ENCODE measurements at regions not wholly inside any gene's neighbourhood (a gene's known extent, or its start where the extent isn't known, plus 50 kb on each side); places are given as distances from the start of the nearest gene placed in this dataset.

- DNase-seq (ENCODE audit: low read depth, low spot score): no peak
These were observed 310.9 kb upstream of the ZNF32 start for GRCh38 chr10:43959364-43960134.

GRCh38 chr10:43958964-43959363 is 310.3 kb upstream of the ZNF32 start:
- DNase-seq (ENCODE audit: low read depth, low spot score): no peak

GRCh38 chr10:43958071-43958432 is 309.4 kb upstream of the ZNF32 start:
- no peak for DNase-seq (ENCODE audit: low read depth, low spot score)

- no peak for DNase-seq (ENCODE audit: low read depth, low spot score)
These were observed 308.8 kb upstream of the ZNF32 start for GRCh38 chr10:43957267-43958070.

GRCh38 chr10:43955978-43956377 is 307.3 kb upstream of the ZNF32 start:
- DNase-seq (ENCODE audit: low read depth, low spot score): no peak

GRCh38 chr10:43955002-43955596 is 306.4 kb upstream of the ZNF32 start:
- DNase-seq (ENCODE audit: low read depth, low spot score): no peak

GRCh38 chr10:43953672-43954071 is 305.0 kb upstream of the ZNF32 start:
- no peak for DNase-seq (ENCODE audit: low read depth, low spot score)

GRCh38 chr10:43952760-43953159 is 304.1 kb upstream of the ZNF32 start:
- DNase-seq (ENCODE audit: low read depth, low spot score): no peak

- no peak for DNase-seq (ENCODE audit: low read depth, low spot score)
These were observed 300.7 kb upstream of the ZNF32 start for GRCh38 chr10:43949351-43949750.

- DNase-seq (ENCODE audit: low read depth, low spot score): no peak
These were observed 297.8 kb upstream of the ZNF32 start for GRCh38 chr10:43946445-43946844.

- DNase-seq (ENCODE audit: low read depth, low spot score): no peak
These were observed 297.2 kb upstream of the ZNF32 start for GRCh38 chr10:43945908-43946307.

- no peak for DNase-seq (ENCODE audit: low read depth, low spot score)
These were observed 296.5 kb upstream of the ZNF32 start for GRCh38 chr10:43945094-43945730.

- no peak for DNase-seq (ENCODE audit: low read depth, low spot score)
These were observed 295.9 kb upstream of the ZNF32 start for GRCh38 chr10:43944381-43945093.

- DNase-seq (ENCODE audit: low read depth, low spot score): no peak
These were observed 295.2 kb upstream of the ZNF32 start for GRCh38 chr10:43943818-43944360.

GRCh38 chr10:43943119-43943817 is 294.6 kb upstream of the ZNF32 start:
- no peak for DNase-seq (ENCODE audit: low read depth, low spot score)

- DNase-seq (ENCODE audit: low read depth, low spot score): no peak
These were observed 293.6 kb upstream of the ZNF32 start for GRCh38 chr10:43942096-43942850.

- DNase-seq (ENCODE audit: low read depth, low spot score): no peak
These were observed 292.5 kb upstream of the ZNF32 start for GRCh38 chr10:43940898-43941837.

- no peak for DNase-seq (ENCODE audit: low read depth, low spot score)
These were observed 291.5 kb upstream of the ZNF32 start for GRCh38 chr10:43939939-43940820.

All from iPS DF 19.7 (cell line).